IMR-90 (cell line): ENCODE measurements at regions not wholly inside any gene's neighbourhood (a gene's known extent, or its start where the extent isn't known, plus 50 kb on each side); places are given as distances from the start of the nearest gene placed in this dataset.

Experiments
- ATAC-seq: fragments of 200-7000 bp; cut with Tn5 transposase; 2 replicates; pipeline ENCODE4 v1.9.1; 2020; ENCODE audit warnings: low read depth, mild to moderate bottlenecking, moderate library complexity
- BruUV-seq: library from RNA; stranded (reverse); fragments of 400-500 nt; replicated peaks from 2 replicates; lab custom pipeline; 2021; lab: Mats Ljungman, UMichigan
- CTCF ChIA-PET: fragments of 300-600 bp; formaldehyde crosslinking; extraction: SDS; loops from one replicate; lab custom pipeline; 2021; ENCODE audit warnings: antibody characterized with exemption; lab: Yijun Ruan, JAX
- POLR2A ChIA-PET: fragments of 300-600 bp; sonication (Branson Sonifier 250); formaldehyde crosslinking; loops from one replicate; lab custom pipeline; 2022; ENCODE audit warnings: antibody characterized with exemption; ENCODE audit not compliant: unreplicated experiment; lab: Charles Lee
- DNase-seq: peaks from one replicate; pipeline ENCODE4 v3.0.0; 2013
- H2AFZ ChIP-seq: replicated peaks from 2 replicates; pipeline ENCODE3; 2013; ENCODE audit warnings: low read length, mild to moderate bottlenecking; ENCODE audit not compliant: poor library complexity
- H2AK5ac ChIP-seq: 2 replicates; pipeline ENCODE4 v1.6.1; 2013; ENCODE audit warnings: low read depth, low read length, inconsistent platforms
- H2AK9ac ChIP-seq: replicated peaks from 2 replicates; pipeline ENCODE3; 2013; ENCODE audit warnings: mild to moderate bottlenecking, low read depth, low read length, moderate library complexity; ENCODE audit not compliant: poor library complexity
- H2BK120ac ChIP-seq: 2 replicates; pipeline ENCODE4 v1.6.1; 2013; ENCODE audit warnings: low read depth, low read length, inconsistent platforms
- H2BK15ac ChIP-seq: 3 replicates; pipeline ENCODE4 v1.6.1; 2013; ENCODE audit warnings: low read depth, low read length, inconsistent platforms
- H2BK20ac ChIP-seq: 2 replicates; pipeline ENCODE4 v1.6.1; 2013; ENCODE audit warnings: low read depth, mild to moderate bottlenecking, inconsistent platforms, low read length, moderate library complexity
- H2BK5ac ChIP-seq: 2 replicates; pipeline ENCODE4 v1.6.1; 2013; ENCODE audit warnings: mild to moderate bottlenecking, low read depth, low read length, inconsistent platforms; ENCODE audit not compliant: poor library complexity, severe bottlenecking
- H3K14ac ChIP-seq: replicated peaks from 2 replicates; pipeline ENCODE4 v1.6.1; 2013; ENCODE audit warnings: low read depth, low read length, inconsistent platforms
- H3K18ac ChIP-seq: 2 replicates; pipeline ENCODE4 v1.6.1; 2013; ENCODE audit warnings: low read depth, low read length, control low read depth
- H3K23ac ChIP-seq: 2 replicates; pipeline ENCODE4 v1.6.1; 2013; ENCODE audit warnings: low read depth, low read length, inconsistent platforms
- H3K27ac ChIP-seq: 2 replicates; pipeline ENCODE4 v1.5.1; 2013; ENCODE audit warnings: mild to moderate bottlenecking, control low read depth, low read length; ENCODE audit not compliant: insufficient read depth
- H3K27me3 ChIP-seq: 2 replicates; pipeline ENCODE4 v1.6.1; 2013; ENCODE audit warnings: low read length; ENCODE audit not compliant: control insufficient read depth, insufficient read depth
- H3K36me3 ChIP-seq: 2 replicates; pipeline ENCODE4 v1.6.1; 2013; ENCODE audit warnings: low read length, mixed read lengths; ENCODE audit not compliant: control insufficient read depth, insufficient read depth
- H3K4ac ChIP-seq: 2 replicates; pipeline ENCODE4 v1.6.1; 2013; ENCODE audit warnings: low read depth, low read length, inconsistent platforms
- H3K4me1 ChIP-seq: 2 replicates; pipeline ENCODE4 v1.6.1; 2013; ENCODE audit warnings: low read length, mixed read lengths; ENCODE audit not compliant: control insufficient read depth, insufficient read depth
- H3K4me2 ChIP-seq: 2 replicates; pipeline ENCODE4 v1.6.1; 2013; ENCODE audit warnings: low read depth, mild to moderate bottlenecking, control low read depth, low read length, moderate library complexity
- H3K4me3 ChIP-seq: 2 replicates; pipeline ENCODE4 v1.5.1; 2013; ENCODE audit warnings: low read depth, mild to moderate bottlenecking, control low read depth, low read length, moderate library complexity; ENCODE audit not compliant: insufficient read depth
- H3K56ac ChIP-seq: 2 replicates; pipeline ENCODE4 v1.6.1; 2013; ENCODE audit warnings: low read length, inconsistent platforms; ENCODE audit not compliant: insufficient read depth; ENCODE audit errors: extremely low read depth
- H3K79me1 ChIP-seq, 2 experiments: 2 replicates each; pipeline ENCODE4 v1.6.1; 2013; ENCODE audit warnings: low read length in 2 of 2, inconsistent platforms in 1 of 2, low read depth in 1 of 2
- H3K9ac ChIP-seq: 2 replicates; pipeline ENCODE4 v1.6.1; 2013; ENCODE audit warnings: low read depth, low read length, control low read depth
- H3K9me1 ChIP-seq: 2 replicates; pipeline ENCODE4 v1.6.1; 2013; ENCODE audit warnings: low read length, inconsistent platforms; ENCODE audit not compliant: insufficient read depth
- H3K9me3 ChIP-seq: 2 replicates; pipeline ENCODE4 v1.6.1; 2013; ENCODE audit warnings: low read length; ENCODE audit not compliant: control insufficient read depth, insufficient read depth
- H4K20me1 ChIP-seq: 2 replicates; pipeline ENCODE4 v1.6.1; 2013; ENCODE audit warnings: low read length, inconsistent platforms; ENCODE audit not compliant: insufficient read depth
- H4K5ac ChIP-seq: 2 replicates; pipeline ENCODE4 v1.6.1; 2013; ENCODE audit warnings: mild to moderate bottlenecking, low read depth, low read length, control low read depth
- H4K8ac ChIP-seq, 2 experiments: 2 replicates each; pipeline ENCODE4 v1.6.1; 2013; ENCODE audit warnings: low read depth in 2 of 2, low read length in 2 of 2, control low read depth in 1 of 2, inconsistent platforms in 1 of 2
- H4K91ac ChIP-seq: 2 replicates; pipeline ENCODE4 v1.6.1; 2013; ENCODE audit warnings: low read depth, low read length, inconsistent platforms; ENCODE audit not compliant: insufficient read depth
- BHLHE40 ChIP-seq: fragments of 150-350 bp; IDR thresholded peaks from 2 replicates; pipeline ENCODE4 v1.6.1; 2016; ENCODE audit warnings: mild to moderate bottlenecking, low read depth, low read length
- CEBPB ChIP-seq: IDR thresholded peaks from 2 replicates; pipeline ENCODE4 v1.6.1; 2012; ENCODE audit warnings: low read depth, low read length, improper control_type of control experiment
- CHD1 ChIP-seq: IDR thresholded peaks from 2 replicates; pipeline ENCODE4 v1.6.1; 2012; ENCODE audit warnings: low read depth, low read length, improper control_type of control experiment
- CTCF ChIP-seq: conservative IDR thresholded peaks from 2 replicates; pipeline ENCODE4 v1.5.1; 2012; ENCODE audit warnings: mild to moderate bottlenecking, low read depth, low read length, improper control_type of control experiment
- ELK1 ChIP-seq: fragments of 150-350 bp; IDR thresholded peaks from 2 replicates; pipeline ENCODE4 v1.6.1; 2016; ENCODE audit warnings: low read depth, mild to moderate bottlenecking, low read length, moderate library complexity, borderline replicate concordance
- FOS ChIP-seq: fragments of 150-350 bp; IDR thresholded peaks from 2 replicates; pipeline ENCODE4 v1.6.1; 2016; ENCODE audit warnings: low read depth, low read length
- MAFK ChIP-seq: IDR thresholded peaks from 2 replicates; pipeline ENCODE4 v1.6.1; 2012; ENCODE audit warnings: low read depth, low read length, improper control_type of control experiment
- MAZ ChIP-seq: IDR thresholded peaks from 2 replicates; pipeline ENCODE4 v1.6.1; 2012; ENCODE audit warnings: low read depth, mild to moderate bottlenecking, low read length, improper control_type of control experiment, moderate library complexity, borderline replicate concordance
- MXI1 ChIP-seq: IDR thresholded peaks from 2 replicates; pipeline ENCODE4 v1.6.1; 2012; ENCODE audit warnings: low read depth, mild to moderate bottlenecking, low read length, moderate library complexity, borderline replicate concordance
- NFE2L2 ChIP-seq: fragments of 150-350 bp; IDR thresholded peaks from 2 replicates; pipeline ENCODE4 v1.6.1; 2016; ENCODE audit warnings: low read depth, mild to moderate bottlenecking, low read length
- POLR2A ChIP-seq: IDR thresholded peaks from 2 replicates; pipeline ENCODE4 v1.6.1; 2012; ENCODE audit warnings: mild to moderate bottlenecking, low read depth, low read length
- RAD21 ChIP-seq: IDR thresholded peaks from 2 replicates; pipeline ENCODE4 v1.6.1; 2012; ENCODE audit warnings: low read length, improper control_type of control experiment
- RCOR1 ChIP-seq: IDR thresholded peaks from 2 replicates; pipeline ENCODE4 v1.6.1; 2012; ENCODE audit warnings: mild to moderate bottlenecking, low read length, improper control_type of control experiment; ENCODE audit not compliant: insufficient replicate concordance
- RFX5 ChIP-seq: IDR thresholded peaks from 2 replicates; pipeline ENCODE4 v1.8.0; 2012; ENCODE audit warnings: low read depth, mild to moderate bottlenecking, low read length, moderate library complexity
- SMC3 ChIP-seq: fragments of 150-350 bp; IDR thresholded peaks from 2 replicates; pipeline ENCODE4 v1.6.1; 2016; ENCODE audit warnings: low read depth, mild to moderate bottlenecking, antibody characterized with exemption, low read length, moderate library complexity
- USF2 ChIP-seq: fragments of 150-350 bp; IDR thresholded peaks from 2 replicates; pipeline ENCODE4 v1.6.1; 2017; ENCODE audit warnings: mild to moderate bottlenecking, antibody characterized with exemption, low read length, low read depth
- WGBS, 2 experiments: methylation state at CpG; one replicate each; pipeline versions ENCODE4 v1.1.5 to v1.1.7; 2013; ENCODE audit warnings: missing lambda C conversion rate in 2 of 2; ENCODE audit not compliant: insufficient read length in 1 of 2; ENCODE audit errors: extremely low coverage in 2 of 2; 5-methylcytosine and 5-hydroxymethylcytosine counted together
- dilution Hi-C: fragments of 300-500 bp; cut with HindIII; formaldehyde crosslinking; loops from one replicate; pipeline ENCODE4 v1.14.3; 2018; ENCODE audit warnings: low sequenced_read_pairs; ENCODE audit not compliant: unreplicated experiment
- in situ Hi-C: fragments of 300-500 bp; cut with MboI; formaldehyde crosslinking; loops from 3 replicates; pipeline ENCODE4 v1.14.3; 2019; ENCODE audit warnings: low sequenced_read_pairs, inconsistent platforms, mixed read lengths
- intact Hi-C: fragments of 100-400 bp; cut with micrococcal nuclease; formaldehyde crosslinking; loops from 2 replicates; pipeline ENCODE4 v1.10.0; 2022

- H3K27me3 ChIP-seq = no peaks in the 10 kb centered on the region
- no peaks in the 10 kb centered on the region for H3K9me1 ChIP-seq
- dilution Hi-C loops (no loop called here), in situ Hi-C loops (no loop called here), intact Hi-C loops (no loop called here)
- no peak overlapping the region for H3K56ac ChIP-seq
- ATAC-seq = no peak
- no peak overlapping the region for H2AFZ ChIP-seq
- H3K23ac ChIP-seq = no peak overlapping the region
- no peak for DNase-seq
- no peak for TF ChIP-seq CEBPB
- TF ChIP-seq ELK1 = no peak
- TF ChIP-seq CHD1 = no peak
- no peak for TF ChIP-seq CTCF
- TF ChIP-seq USF2 = no peak
- TF ChIP-seq MAZ = no peak
- TF ChIP-seq FOS = no peak
- no peak for TF ChIP-seq POLR2A
- TF ChIP-seq BHLHE40 = no peak
- TF ChIP-seq NFE2L2 = no peak
- no peak for TF ChIP-seq RCOR1
- TF ChIP-seq SMC3 = no peak
- no peak for TF ChIP-seq RAD21
- no peak for TF ChIP-seq RFX5
- TF ChIP-seq MAFK = no peak
- no peak for TF ChIP-seq MXI1
- no peak overlapping the region for H3K4ac ChIP-seq
- no peak overlapping the region for H2AK9ac ChIP-seq
- CTCF ChIA-PET = no interaction called here
- no peak overlapping the region for H4K91ac ChIP-seq
- H3K4me3 ChIP-seq = no peak overlapping the region
- no peak overlapping the region for H3K9ac ChIP-seq
- H4K8ac ChIP-seq = no peak overlapping the region
- H3K27ac ChIP-seq = no peak overlapping the region
- no peak overlapping the region for H2BK120ac ChIP-seq
- no peaks in the 10 kb centered on the region for H3K4me1 ChIP-seq
- WGBS, 2 experiments = no CpG with 5 or more reads among the region's 1 CpG
- H4K20me1 ChIP-seq = no peaks in the 10 kb centered on the region
- H2AK5ac ChIP-seq = no peak overlapping the region
- no peaks in the 10 kb centered on the region for H3K79me1 ChIP-seq
- H2BK5ac ChIP-seq = no peak overlapping the region
- no TSS peak for BruUV-seq
- POLR2A ChIA-PET = no interaction called here
- H2BK15ac ChIP-seq = no peak overlapping the region
- H2BK20ac ChIP-seq = no peak overlapping the region
- no peaks in the 10 kb centered on the region for H3K36me3 ChIP-seq
- H3K4me2 ChIP-seq = no peak overlapping the region
- no peaks in the 10 kb centered on the region for H3K9me3 ChIP-seq
- H3K14ac ChIP-seq = no peak overlapping the region
- no peak overlapping the region for H3K18ac ChIP-seq
- no peak overlapping the region for H4K5ac ChIP-seq
Observed at GRCh38 chr21:16872616-16873015, 640.2 kb upstream of the CXADR start.
